Liver (tissue), 8 donors: ENCODE measurements at regions not wholly inside any gene's neighbourhood (a gene's known extent, or its start where the extent isn't known, plus 50 kb on each side); places are given as distances from the start of the nearest gene placed in this dataset.

Experiments used
- DNase-seq: peaks from one replicate; pipeline ENCODE4 v3.0.0-alpha.2; 2017; ENCODE audit warnings: low spot score
- H3K27ac ChIP-seq, 2 donors: one replicate each; pipeline ENCODE4 v1.7.0; 2013; ENCODE audit warnings: inconsistent platforms in 2 of 2, low read length in 2 of 2, control low read depth in 1 of 2, low read depth in 1 of 2, mild to moderate bottlenecking in 1 of 2
- H3K27me3 ChIP-seq, 4 donors: one replicate each; pipeline versions ENCODE4 v1.6.1 to v1.7.0; 2013; ENCODE audit warnings: low read length in 3 of 4, inconsistent platforms in 1 of 4, mild to moderate bottlenecking in 1 of 4, moderate library complexity in 1 of 4; ENCODE audit not compliant: control insufficient read depth in 4 of 4, insufficient read depth in 4 of 4
- H3K36me3 ChIP-seq, 4 donors: one replicate each; pipeline versions ENCODE4 v1.6.1 to v1.7.0; 2013; ENCODE audit warnings: low read length in 3 of 4, mild to moderate bottlenecking in 3 of 4, low read depth in 1 of 4, moderate library complexity in 1 of 4; ENCODE audit not compliant: control insufficient read depth in 4 of 4, insufficient read depth in 3 of 4
- H3K4me1 ChIP-seq, 4 donors: one replicate each; pipeline versions ENCODE4 v1.6.1 to v1.7.0; 2013; ENCODE audit warnings: low read length in 3 of 4, mild to moderate bottlenecking in 3 of 4, moderate library complexity in 1 of 4; ENCODE audit not compliant: control insufficient read depth in 4 of 4, insufficient read depth in 4 of 4
- H3K4me3 ChIP-seq, 3 donors: one replicate each; pipeline versions ENCODE4 v1.6.1 to v1.7.0; 2013; ENCODE audit warnings: low read length in 3 of 3, control low read depth in 1 of 3, low read depth in 1 of 3, mild to moderate bottlenecking in 1 of 3
- H3K9ac ChIP-seq, 2 donors: one replicate each; pipeline ENCODE4 v1.7.0; 2013; ENCODE audit warnings: low read length in 2 of 2, mild to moderate bottlenecking in 2 of 2, moderate library complexity in 2 of 2, control low read depth in 1 of 2, low read depth in 1 of 2
- H3K9me3 ChIP-seq, 4 donors: one replicate each; pipeline versions ENCODE4 v1.6.1 to v1.7.0; 2013; ENCODE audit warnings: low read length in 3 of 4; ENCODE audit not compliant: control insufficient read depth in 4 of 4
- ATF3 ChIP-seq: IDR thresholded peaks from 2 replicates; pipeline ENCODE4 v1.6.1; 2016; ENCODE audit warnings: antibody characterized with exemption
- EGR1 ChIP-seq, 2 donors: IDR thresholded peaks; 2 replicates each; pipeline ENCODE4 v1.6.1; 2016 to 2018; ENCODE audit warnings: antibody characterized with exemption in 2 of 2, low read depth in 2 of 2
- FOXA1 ChIP-seq: IDR thresholded peaks from 2 replicates; pipeline ENCODE4 v1.6.1; 2016; ENCODE audit warnings: antibody characterized with exemption
- FOXA2 ChIP-seq: IDR thresholded peaks from 2 replicates; pipeline ENCODE4 v1.6.1; 2016; ENCODE audit warnings: antibody characterized with exemption
- GABPA ChIP-seq, 2 donors: IDR thresholded peaks in 1 of 2; conservative IDR thresholded peaks in 1 of 2; 2 replicates each; pipeline ENCODE4 v1.6.1; 2016; ENCODE audit warnings: antibody characterized with exemption in 2 of 2, mild to moderate bottlenecking in 1 of 2, moderate library complexity in 1 of 2
- HNF4A ChIP-seq, 2 donors: conservative IDR thresholded peaks; 2 replicates each; pipeline ENCODE4 v1.6.1; 2016; ENCODE audit warnings: antibody characterized with exemption in 2 of 2, mild to moderate bottlenecking in 2 of 2
- HNF4G ChIP-seq: IDR thresholded peaks from 2 replicates; pipeline ENCODE4 v1.6.1; 2016; ENCODE audit warnings: antibody characterized with exemption
- JUND ChIP-seq, 2 donors: IDR thresholded peaks; 2 replicates each; pipeline ENCODE4 v1.6.1; 2016; ENCODE audit warnings: antibody characterized with exemption in 2 of 2
- MAX ChIP-seq: IDR thresholded peaks from 2 replicates; pipeline ENCODE4 v1.6.1; 2016; ENCODE audit warnings: antibody characterized with exemption
- NR2F2 ChIP-seq: IDR thresholded peaks from 2 replicates; pipeline ENCODE4 v1.6.1; 2016; ENCODE audit warnings: antibody characterized with exemption
- RAD21 ChIP-seq, 2 donors: IDR thresholded peaks; 2 replicates each; pipeline ENCODE4 v1.6.1; 2016; ENCODE audit warnings: antibody characterized with exemption in 2 of 2, mild to moderate bottlenecking in 2 of 2
- REST ChIP-seq: IDR thresholded peaks from 2 replicates; pipeline ENCODE4 v1.6.1; 2016; ENCODE audit warnings: antibody characterized with exemption, mild to moderate bottlenecking
- RXRA ChIP-seq, 2 donors: IDR thresholded peaks; 2 replicates each; pipeline ENCODE4 v1.6.1; 2017 to 2018; ENCODE audit warnings: antibody characterized with exemption in 2 of 2, mild to moderate bottlenecking in 1 of 2
- SP1 ChIP-seq: IDR thresholded peaks from 2 replicates; pipeline ENCODE4 v1.6.1; 2018; ENCODE audit warnings: antibody characterized with exemption, mild to moderate bottlenecking
- TAF1 ChIP-seq: conservative IDR thresholded peaks from 2 replicates; pipeline ENCODE4 v1.6.1; 2016; ENCODE audit warnings: antibody characterized with exemption, mild to moderate bottlenecking
- YY1 ChIP-seq: IDR thresholded peaks from 2 replicates; pipeline ENCODE4 v1.6.1; 2016; ENCODE audit warnings: antibody characterized with exemption, mild to moderate bottlenecking
- WGBS: extraction: QIAGEN DNeasy Blood & Tissue Kit; methylation state at CpG from one replicate; pipeline ENCODE4 v1.1.7; 2013; 5-methylcytosine and 5-hydroxymethylcytosine counted together
- TF ChIP-seq, protein P1 (sequence below): IDR thresholded peaks from 2 replicates; pipeline ENCODE4 v1.6.1; 2016; ENCODE audit warnings: antibody characterized with exemption
- TF ChIP-seq, protein P2 (sequence below): fragments of 150-350 bp; IDR thresholded peaks from 2 replicates; pipeline ENCODE4 v1.5.1; 2017; ENCODE audit warnings: improper control_type of control experiment, low read depth, low read length; ENCODE audit not compliant: missing input control
- donor health status: healthy.
- donor health status: healthy.
- donor health status: healthy.
- donor health status: healthy.
- donor health status: healthy.

GRCh38 chr5:68457285-68457684 is 241.7 kb downstream of the PIK3R1 start:
- no peaks in the 10 kb centered on the region for H3K27me3 ChIP-seq
- peaks cover 0 to 7% (median 0%) of the 10 kb centered on the region in 4 donors for H3K4me1 ChIP-seq
- WGBS, result 96% methylated on average over 8 of the region's 8 CpGs
- H3K27ac ChIP-seq, result no peak overlapping the region
- DNase-seq, result no peak
- TF ChIP-seq RXRA (IDR thresholded peaks at IDR 0.05), result no peak
- no peak for TF ChIP-seq JUND (IDR thresholded peaks at IDR 0.05)
- no peak for TF ChIP-seq RAD21 (IDR thresholded peaks at IDR 0.05)
- no peak for TF ChIP-seq SP1
- no peak for TF ChIP-seq YY1
- no peak for TF ChIP-seq ATF3
- TF ChIP-seq GABPA (IDR thresholded peaks at IDR 0.05 in 1 of 2, conservative IDR thresholded peaks at IDR 0.05 in 1 of 2), result no peak
- TF ChIP-seq FOXA1, result no peak
- TF ChIP-seq HNF4A (conservative IDR thresholded peaks at IDR 0.05), result no peak
- TF ChIP-seq, protein P1, sequence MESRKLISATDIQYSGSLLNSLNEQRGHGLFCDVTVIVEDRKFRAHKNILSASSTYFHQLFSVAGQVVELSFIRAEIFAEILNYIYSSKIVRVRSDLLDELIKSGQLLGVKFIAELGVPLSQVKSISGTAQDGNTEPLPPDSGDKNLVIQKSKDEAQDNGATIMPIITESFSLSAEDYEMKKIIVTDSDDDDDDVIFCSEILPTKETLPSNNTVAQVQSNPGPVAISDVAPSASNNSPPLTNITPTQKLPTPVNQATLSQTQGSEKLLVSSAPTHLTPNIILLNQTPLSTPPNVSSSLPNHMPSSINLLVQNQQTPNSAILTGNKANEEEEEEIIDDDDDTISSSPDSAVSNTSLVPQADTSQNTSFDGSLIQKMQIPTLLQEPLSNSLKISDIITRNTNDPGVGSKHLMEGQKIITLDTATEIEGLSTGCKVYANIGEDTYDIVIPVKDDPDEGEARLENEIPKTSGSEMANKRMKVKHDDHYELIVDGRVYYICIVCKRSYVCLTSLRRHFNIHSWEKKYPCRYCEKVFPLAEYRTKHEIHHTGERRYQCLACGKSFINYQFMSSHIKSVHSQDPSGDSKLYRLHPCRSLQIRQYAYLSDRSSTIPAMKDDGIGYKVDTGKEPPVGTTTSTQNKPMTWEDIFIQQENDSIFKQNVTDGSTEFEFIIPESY, result no peak
- no peak for TF ChIP-seq FOXA2
- H3K9me3 ChIP-seq, result no peaks in the 10 kb centered on the region
- H3K9ac ChIP-seq, result no peak overlapping the region
- no peak overlapping the region for H3K4me3 ChIP-seq
- H3K36me3 ChIP-seq, result no peaks in the 10 kb centered on the region

GRCh38 chr5:68458416-68459021 is 243.0 kb downstream of the PIK3R1 start:
- Histone ChIP-seq H3K4me3 (no peak overlapping the region), H3K27me3 (no peaks in the 10 kb centered on the region), H3K9me3 (no peaks in the 10 kb centered on the region), H3K27ac (no peak overlapping the region), H3K4me1 (peaks cover 0 to 7% (median 0%) of the 10 kb centered on the region in 4 donors), H3K36me3 (no peaks in the 10 kb centered on the region), H3K9ac (no peak overlapping the region)
- WGBS, result 80% methylated on average over 3 of the region's 3 CpGs
- no peak for DNase-seq
- TF ChIP-seq REST (no peak), HNF4A (conservative IDR thresholded peaks at IDR 0.05) (no peak), YY1 (no peak), NR2F2 (no peak), GABPA (IDR thresholded peaks at IDR 0.05 in 1 of 2, conservative IDR thresholded peaks at IDR 0.05 in 1 of 2) (no peak), ATF3 (no peak), RAD21 (IDR thresholded peaks at IDR 0.05) (no peak), SP1 (no peak), MAX (no peak), RXRA (IDR thresholded peaks at IDR 0.05) (no peak), TAF1 (no peak), HNF4G (no peak), FOXA2 (no peak), EGR1 (IDR thresholded peaks at IDR 0.05; ENCODE audit: low read depth in 2 of 2) (no peak)
- TF ChIP-seq, protein P2, sequence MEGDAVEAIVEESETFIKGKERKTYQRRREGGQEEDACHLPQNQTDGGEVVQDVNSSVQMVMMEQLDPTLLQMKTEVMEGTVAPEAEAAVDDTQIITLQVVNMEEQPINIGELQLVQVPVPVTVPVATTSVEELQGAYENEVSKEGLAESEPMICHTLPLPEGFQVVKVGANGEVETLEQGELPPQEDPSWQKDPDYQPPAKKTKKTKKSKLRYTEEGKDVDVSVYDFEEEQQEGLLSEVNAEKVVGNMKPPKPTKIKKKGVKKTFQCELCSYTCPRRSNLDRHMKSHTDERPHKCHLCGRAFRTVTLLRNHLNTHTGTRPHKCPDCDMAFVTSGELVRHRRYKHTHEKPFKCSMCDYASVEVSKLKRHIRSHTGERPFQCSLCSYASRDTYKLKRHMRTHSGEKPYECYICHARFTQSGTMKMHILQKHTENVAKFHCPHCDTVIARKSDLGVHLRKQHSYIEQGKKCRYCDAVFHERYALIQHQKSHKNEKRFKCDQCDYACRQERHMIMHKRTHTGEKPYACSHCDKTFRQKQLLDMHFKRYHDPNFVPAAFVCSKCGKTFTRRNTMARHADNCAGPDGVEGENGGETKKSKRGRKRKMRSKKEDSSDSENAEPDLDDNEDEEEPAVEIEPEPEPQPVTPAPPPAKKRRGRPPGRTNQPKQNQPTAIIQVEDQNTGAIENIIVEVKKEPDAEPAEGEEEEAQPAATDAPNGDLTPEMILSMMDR, result no peak
- TF ChIP-seq, protein P1, result no peak
